SK-N-MC (cell line): ENCODE measurements at regions not wholly inside any gene's neighbourhood (a gene's known extent, or its start where the extent isn't known, plus 50 kb on each side); places are given as distances from the start of the nearest gene placed in this dataset.

Experiments used
- EZH2 ChIP-seq: fragments of 200-600 bp; sonication (generic); IDR thresholded peaks from one replicate; pipeline ENCODE4 v1.6.1; 2017; ENCODE audit warnings: antibody characterized with exemption
- POLR2AphosphoS5 ChIP-seq: IDR thresholded peaks from 2 replicates; pipeline ENCODE4 v1.6.1; 2012; ENCODE audit warnings: mild to moderate bottlenecking, low read depth, low read length, borderline replicate concordance

GRCh38 chr2:193556766-193557470, 1362.2 kb upstream of the TMEFF2 start:
- no peak for TF ChIP-seq EZH2
- no peak for TF ChIP-seq POLR2AphosphoS5
